ENCODE measurements at regions not wholly inside any gene's neighbourhood (a gene's known extent, or its start where the extent isn't known, plus 50 kb on each side); places are given as distances from the start of the nearest gene placed in this dataset.
"Not testable (repeated sequence)": the region's sequence is repeated elsewhere in the genome, so short reads cannot be mapped to it uniquely, and the experiment has no call there.

- no peak overlapping the region for H3K9ac ChIP-seq (ENCODE audit: low read length in 2 of 2)
- no peaks in the 10 kb centered on the region for H3K4me1 ChIP-seq (ENCODE audit: control insufficient read depth, insufficient read depth, low read length)
- H3K27ac ChIP-seq (ENCODE audit: low read length), result no peak overlapping the region
- no peak overlapping the region for H3K4me3 ChIP-seq (ENCODE audit: low read length in 2 of 2)
- H3K36me3 ChIP-seq (ENCODE audit: control insufficient read depth in 2 of 2, insufficient read depth in 2 of 2, low read length in 2 of 2), result no peaks in the 10 kb centered on the region
- H3K9me3 ChIP-seq (ENCODE audit: control insufficient read depth in 2 of 2, low read length in 2 of 2), result peaks cover 0 to 3% of the 10 kb centered on the region in 2 donors
- peaks cover 0 to 2% of the 10 kb centered on the region in 2 donors for H3K27me3 ChIP-seq (ENCODE audit: control insufficient read depth in 1 of 2, insufficient read depth in 2 of 2, low read length in 2 of 2)
These were observed 68.9 kb downstream of the CYP26B1 start for GRCh38 chr2:72078773-72079172.

GRCh38 chr2:72077702-72078169 is 69.9 kb downstream of the CYP26B1 start:
- Histone ChIP-seq H3K4me1 (ENCODE audit: control insufficient read depth, insufficient read depth, low read length) (no peaks in the 10 kb centered on the region), H3K27me3 (ENCODE audit: control insufficient read depth in 1 of 2, insufficient read depth in 2 of 2, low read length in 2 of 2) (peaks cover 0 to 2% of the 10 kb centered on the region in 2 donors), H3K9me3 (ENCODE audit: control insufficient read depth in 2 of 2, low read length in 2 of 2) (peaks cover 0 to 7% of the 10 kb centered on the region in 2 donors), H3K4me3 (ENCODE audit: low read length in 2 of 2) (no peak overlapping the region), H3K9ac (ENCODE audit: low read length in 2 of 2) (no peak overlapping the region), H3K36me3 (ENCODE audit: control insufficient read depth in 2 of 2, insufficient read depth in 2 of 2, low read length in 2 of 2) (no peaks in the 10 kb centered on the region), H3K27ac (ENCODE audit: low read length) (no peak overlapping the region)

- not testable (repeated sequence) for H3K27me3 ChIP-seq (ENCODE audit: control insufficient read depth in 1 of 2, insufficient read depth in 2 of 2, low read length in 2 of 2); H3K27ac ChIP-seq (ENCODE audit: low read length); H3K9me3 ChIP-seq (ENCODE audit: control insufficient read depth in 2 of 2, low read length in 2 of 2); H3K36me3 ChIP-seq (ENCODE audit: control insufficient read depth in 2 of 2, insufficient read depth in 2 of 2, low read length in 2 of 2); H3K4me3 ChIP-seq (ENCODE audit: low read length in 2 of 2); H3K4me1 ChIP-seq (ENCODE audit: control insufficient read depth, insufficient read depth, low read length); H3K9ac ChIP-seq (ENCODE audit: low read length in 2 of 2)
These were observed 74.3 kb downstream of the CYP26B1 start for GRCh38 chr2:72073373-72073772.

GRCh38 chr2:72064197-72064596 is 83.5 kb downstream of the CYP26B1 start:
- not testable (repeated sequence) for H3K9me3 ChIP-seq (ENCODE audit: control insufficient read depth in 2 of 2, low read length in 2 of 2); H3K36me3 ChIP-seq (ENCODE audit: control insufficient read depth in 2 of 2, insufficient read depth in 2 of 2, low read length in 2 of 2); H3K9ac ChIP-seq (ENCODE audit: low read length in 2 of 2); H3K4me3 ChIP-seq (ENCODE audit: low read length in 2 of 2); H3K27ac ChIP-seq (ENCODE audit: low read length); H3K27me3 ChIP-seq (ENCODE audit: control insufficient read depth in 1 of 2, insufficient read depth in 2 of 2, low read length in 2 of 2); H3K4me1 ChIP-seq (ENCODE audit: control insufficient read depth, insufficient read depth, low read length)

GRCh38 chr2:72062336-72062735 is 85.3 kb downstream of the CYP26B1 start:
- no peak overlapping the region for H3K9ac ChIP-seq (ENCODE audit: low read length in 2 of 2)
- H3K36me3 ChIP-seq (ENCODE audit: control insufficient read depth in 2 of 2, insufficient read depth in 2 of 2, low read length in 2 of 2), result no peaks in the 10 kb centered on the region
- no peaks in the 10 kb centered on the region for H3K4me1 ChIP-seq (ENCODE audit: control insufficient read depth, insufficient read depth, low read length)
- H3K4me3 ChIP-seq (ENCODE audit: low read length in 2 of 2), result no peak overlapping the region
- H3K27ac ChIP-seq (ENCODE audit: low read length), result no peak overlapping the region
- H3K9me3 ChIP-seq (ENCODE audit: control insufficient read depth in 2 of 2, low read length in 2 of 2), result no peaks in the 10 kb centered on the region
- H3K27me3 ChIP-seq (ENCODE audit: control insufficient read depth in 1 of 2, insufficient read depth in 2 of 2, low read length in 2 of 2), result no peaks in the 10 kb centered on the region

- H3K4me3 ChIP-seq (ENCODE audit: low read length in 2 of 2), result no peak overlapping the region
- no peaks in the 10 kb centered on the region for H3K36me3 ChIP-seq (ENCODE audit: control insufficient read depth in 2 of 2, insufficient read depth in 2 of 2, low read length in 2 of 2)
- H3K9ac ChIP-seq (ENCODE audit: low read length in 2 of 2), result no peak overlapping the region
- H3K4me1 ChIP-seq (ENCODE audit: control insufficient read depth, insufficient read depth, low read length), result no peaks in the 10 kb centered on the region
- H3K9me3 ChIP-seq (ENCODE audit: control insufficient read depth in 2 of 2, low read length in 2 of 2), result no peaks in the 10 kb centered on the region
- no peak overlapping the region for H3K27ac ChIP-seq (ENCODE audit: low read length)
- H3K27me3 ChIP-seq (ENCODE audit: control insufficient read depth in 1 of 2, insufficient read depth in 2 of 2, low read length in 2 of 2), result no peaks in the 10 kb centered on the region
These were observed 90.4 kb downstream of the CYP26B1 start for GRCh38 chr2:72057308-72057707.

GRCh38 chr2:72051971-72052505 is 95.6 kb downstream of the CYP26B1 start:
- Histone ChIP-seq H3K4me3 (ENCODE audit: low read length in 2 of 2) (no peak overlapping the region), H3K27me3 (ENCODE audit: control insufficient read depth in 1 of 2, insufficient read depth in 2 of 2, low read length in 2 of 2) (no peaks in the 10 kb centered on the region), H3K9me3 (ENCODE audit: control insufficient read depth in 2 of 2, low read length in 2 of 2) (no peaks in the 10 kb centered on the region), H3K27ac (ENCODE audit: low read length) (no peak overlapping the region), H3K36me3 (ENCODE audit: control insufficient read depth in 2 of 2, insufficient read depth in 2 of 2, low read length in 2 of 2) (no peaks in the 10 kb centered on the region), H3K4me1 (ENCODE audit: control insufficient read depth, insufficient read depth, low read length) (no peaks in the 10 kb centered on the region), H3K9ac (ENCODE audit: low read length in 2 of 2) (no peak overlapping the region)

GRCh38 chr2:72051204-72051603 is 96.5 kb downstream of the CYP26B1 start:
- Histone ChIP-seq H3K9ac (ENCODE audit: low read length in 2 of 2) (no peak overlapping the region), H3K4me1 (ENCODE audit: control insufficient read depth, insufficient read depth, low read length) (no peaks in the 10 kb centered on the region), H3K9me3 (ENCODE audit: control insufficient read depth in 2 of 2, low read length in 2 of 2) (no peaks in the 10 kb centered on the region), H3K4me3 (ENCODE audit: low read length in 2 of 2) (no peak overlapping the region), H3K36me3 (ENCODE audit: control insufficient read depth in 2 of 2, insufficient read depth in 2 of 2, low read length in 2 of 2) (no peaks in the 10 kb centered on the region), H3K27ac (ENCODE audit: low read length) (no peak overlapping the region), H3K27me3 (ENCODE audit: control insufficient read depth in 1 of 2, insufficient read depth in 2 of 2, low read length in 2 of 2) (no peaks in the 10 kb centered on the region)

GRCh38 chr2:72050734-72051133 is 96.9 kb downstream of the CYP26B1 start:
- H3K4me3 ChIP-seq (ENCODE audit: low read length in 2 of 2), result no peak overlapping the region
- no peaks in the 10 kb centered on the region for H3K9me3 ChIP-seq (ENCODE audit: control insufficient read depth in 2 of 2, low read length in 2 of 2)
- H3K4me1 ChIP-seq (ENCODE audit: control insufficient read depth, insufficient read depth, low read length), result no peaks in the 10 kb centered on the region
- no peaks in the 10 kb centered on the region for H3K36me3 ChIP-seq (ENCODE audit: control insufficient read depth in 2 of 2, insufficient read depth in 2 of 2, low read length in 2 of 2)
- no peak overlapping the region for H3K27ac ChIP-seq (ENCODE audit: low read length)
- H3K9ac ChIP-seq (ENCODE audit: low read length in 2 of 2), result no peak overlapping the region
- no peaks in the 10 kb centered on the region for H3K27me3 ChIP-seq (ENCODE audit: control insufficient read depth in 1 of 2, insufficient read depth in 2 of 2, low read length in 2 of 2)

DNA sequence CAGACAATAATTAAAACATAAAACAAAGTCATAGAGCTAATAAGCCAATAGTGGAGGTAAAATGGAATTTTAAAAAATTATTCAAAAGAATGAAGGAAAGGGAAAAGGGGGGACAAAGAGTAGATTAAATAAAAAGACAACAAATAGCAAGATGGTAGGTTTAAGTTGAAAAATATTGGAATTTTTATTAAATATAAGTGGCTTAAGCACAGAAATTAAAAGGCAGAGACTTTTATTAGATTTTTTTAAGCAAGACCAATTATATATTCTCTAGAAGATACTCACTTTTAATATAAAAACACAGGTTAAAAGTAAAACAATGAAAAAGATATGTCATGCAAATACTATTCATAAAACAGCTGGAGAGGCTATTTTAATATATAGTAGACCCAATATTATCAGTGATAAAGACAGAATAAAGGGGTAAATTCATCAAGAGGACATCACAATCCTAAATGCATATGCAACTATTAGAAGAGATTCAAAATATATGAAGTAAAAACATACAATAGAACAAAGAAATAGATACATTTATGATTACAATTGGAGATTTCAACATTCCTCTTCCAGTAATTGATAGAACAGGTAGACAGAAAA is 98.7 kb downstream of the CYP26B1 start:
- H3K4me1 ChIP-seq (ENCODE audit: control insufficient read depth, insufficient read depth, low read length), result no peaks in the 10 kb centered on the region

DNA sequence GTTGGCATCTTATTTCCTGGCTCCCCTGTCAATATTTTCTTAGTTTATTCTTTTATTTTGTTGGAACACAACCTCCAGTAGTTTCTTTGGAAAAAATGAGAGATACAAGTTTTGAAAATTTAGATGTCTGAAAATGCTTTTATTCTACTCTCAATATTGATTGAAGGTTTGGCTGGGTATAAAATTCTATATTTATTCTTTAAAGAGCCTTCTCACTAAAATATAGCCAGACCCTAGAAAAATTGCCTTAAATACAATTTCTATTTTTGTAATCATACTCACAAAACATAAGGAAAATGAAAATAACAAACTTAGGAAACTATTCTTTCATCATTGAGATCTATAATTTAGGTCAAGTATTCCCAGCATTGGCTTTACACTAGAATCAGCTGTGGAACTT is 103.7 kb downstream of the CYP26B1 start:
- Histone ChIP-seq H3K4me1 (ENCODE audit: control insufficient read depth, insufficient read depth, low read length) (no peaks in the 10 kb centered on the region), H3K27ac (ENCODE audit: low read length) (no peak overlapping the region)

More for the DNA sequence above, 98.7 kb downstream of the CYP26B1 start:
- Histone ChIP-seq H3K27me3 (ENCODE audit: control insufficient read depth in 1 of 2, insufficient read depth in 2 of 2, low read length in 2 of 2) (no peaks in the 10 kb centered on the region), H3K9me3 (ENCODE audit: control insufficient read depth in 2 of 2, low read length in 2 of 2) (no peaks in the 10 kb centered on the region), H3K36me3 (ENCODE audit: control insufficient read depth in 2 of 2, insufficient read depth in 2 of 2, low read length in 2 of 2) (no peaks in the 10 kb centered on the region), H3K27ac (ENCODE audit: low read length) (no peak overlapping the region), H3K4me3 (ENCODE audit: low read length in 2 of 2) (no peak overlapping the region), H3K9ac (ENCODE audit: low read length in 2 of 2) (no peak overlapping the region)

More for the DNA sequence above, 103.7 kb downstream of the CYP26B1 start:
- Histone ChIP-seq H3K4me3 (ENCODE audit: low read length in 2 of 2) (no peak overlapping the region), H3K9ac (ENCODE audit: low read length in 2 of 2) (no peak overlapping the region), H3K36me3 (ENCODE audit: control insufficient read depth in 2 of 2, insufficient read depth in 2 of 2, low read length in 2 of 2) (no peaks in the 10 kb centered on the region), H3K27me3 (ENCODE audit: control insufficient read depth in 1 of 2, insufficient read depth in 2 of 2, low read length in 2 of 2) (no peaks in the 10 kb centered on the region), H3K9me3 (ENCODE audit: control insufficient read depth in 2 of 2, low read length in 2 of 2) (no peaks in the 10 kb centered on the region)
